SKM-1 (cell line): ENCODE measurements at regions not wholly inside any gene's neighbourhood (a gene's known extent, or its start where the extent isn't known, plus 50 kb on each side); places are given as distances from the start of the nearest gene placed in this dataset.

Experiments
- DNase-seq: peaks from one replicate; lab custom pipeline; 2025; ENCODE audit not compliant: unreplicated experiment; lab: John Stamatoyannopoulos, UW

DNA sequence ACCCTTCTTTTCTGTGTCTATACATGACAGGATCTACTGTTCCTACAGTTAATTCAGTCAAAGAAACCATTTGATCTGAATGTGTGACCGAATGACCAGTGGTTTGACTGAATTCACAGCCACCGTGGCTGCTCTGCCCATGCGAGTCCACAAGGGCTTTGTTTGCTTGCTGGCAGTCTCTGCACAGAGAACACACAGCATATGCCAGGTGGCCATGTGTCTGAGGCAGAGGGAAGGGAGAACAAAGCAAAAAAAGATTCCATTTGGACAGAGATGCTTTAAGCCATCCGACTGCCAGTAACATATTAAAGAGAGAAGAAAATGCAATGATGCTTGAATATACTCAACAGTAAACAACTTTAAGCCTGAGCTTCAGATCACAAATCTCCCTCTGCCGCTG, 737.8 kb upstream of the CXADR start:
- no peak for DNase-seq

DNA sequence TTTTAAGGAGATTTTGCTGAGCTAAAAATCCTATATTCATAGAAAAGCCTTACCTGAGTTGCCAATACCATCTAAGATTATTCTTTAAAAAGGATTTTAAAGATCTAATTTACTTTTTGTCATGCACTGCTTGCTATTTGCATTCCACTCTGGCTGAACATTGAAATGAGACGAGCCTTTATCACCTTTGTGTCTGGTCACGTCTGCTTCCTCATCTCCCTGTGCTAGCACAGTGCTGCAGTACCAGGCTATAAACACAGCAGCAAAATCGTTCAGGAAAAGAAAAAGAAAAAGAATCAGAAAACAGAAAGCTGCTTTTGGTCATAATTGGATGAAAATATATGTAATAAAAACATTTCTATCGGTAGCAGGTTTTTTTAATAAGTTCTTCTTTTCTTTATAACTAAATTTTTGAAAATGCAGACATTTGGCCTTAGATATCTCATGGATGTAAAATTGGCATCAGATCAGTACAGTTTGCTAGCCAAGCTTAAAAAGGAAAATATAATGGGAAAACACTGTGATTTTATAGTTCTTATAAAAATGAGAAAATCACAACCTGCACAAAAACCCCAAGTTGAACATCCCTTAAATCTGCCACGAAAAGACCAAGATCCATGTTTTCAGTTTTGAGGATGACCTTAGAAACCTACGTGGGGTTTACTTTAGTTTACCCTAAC, 735.7 kb upstream of the CXADR start:
- DNase-seq, result no peak

GRCh38 chr21:16788584-16788983, 724.3 kb upstream of the CXADR start:
- DNase-seq, result no peak

GRCh38 chr21:16789636-16790035, 723.2 kb upstream of the CXADR start:
- DNase-seq, result no peak

DNA sequence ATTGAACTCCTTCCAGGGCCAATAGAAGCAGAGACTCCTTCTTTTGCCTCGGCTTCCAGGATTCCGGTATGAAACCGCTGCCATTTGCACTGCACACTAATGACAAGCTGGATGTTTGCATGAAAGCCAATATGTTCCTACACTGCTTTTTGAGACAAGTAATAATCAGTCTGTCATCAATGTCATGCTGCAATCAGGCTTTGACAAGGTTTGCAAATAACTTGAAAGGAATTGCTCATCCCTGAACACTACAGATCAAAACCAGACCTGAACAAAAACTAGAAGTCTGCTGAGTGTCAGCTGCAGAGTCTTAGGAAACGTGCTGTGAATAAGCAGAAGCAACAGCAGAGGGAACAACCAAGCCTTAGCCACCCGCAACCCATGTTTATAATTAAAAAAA, 720.7 kb upstream of the CXADR start:
- no peak for DNase-seq

DNA sequence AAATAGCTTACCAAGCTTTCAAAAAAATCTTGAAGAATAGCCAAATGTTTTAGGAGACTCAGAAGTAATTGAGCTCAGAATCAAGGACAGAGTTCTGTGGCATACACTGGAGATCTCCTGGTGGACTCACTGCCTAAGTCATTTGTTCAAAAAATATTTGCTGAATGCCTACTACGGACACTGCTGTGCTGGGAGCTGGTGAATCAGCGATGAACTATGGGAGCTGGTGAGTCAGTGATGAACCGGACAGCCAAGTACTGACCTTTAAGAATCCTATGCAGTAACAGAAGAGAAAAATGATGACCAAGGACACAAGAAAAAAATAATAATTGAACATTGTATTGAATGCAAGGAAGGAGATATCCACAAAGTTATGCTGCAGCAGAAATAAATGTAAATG, 717.9 kb upstream of the CXADR start:
- no peak for DNase-seq

GRCh38 chr21:16796776-16797175, 716.1 kb upstream of the CXADR start:
- no peak for DNase-seq

DNA sequence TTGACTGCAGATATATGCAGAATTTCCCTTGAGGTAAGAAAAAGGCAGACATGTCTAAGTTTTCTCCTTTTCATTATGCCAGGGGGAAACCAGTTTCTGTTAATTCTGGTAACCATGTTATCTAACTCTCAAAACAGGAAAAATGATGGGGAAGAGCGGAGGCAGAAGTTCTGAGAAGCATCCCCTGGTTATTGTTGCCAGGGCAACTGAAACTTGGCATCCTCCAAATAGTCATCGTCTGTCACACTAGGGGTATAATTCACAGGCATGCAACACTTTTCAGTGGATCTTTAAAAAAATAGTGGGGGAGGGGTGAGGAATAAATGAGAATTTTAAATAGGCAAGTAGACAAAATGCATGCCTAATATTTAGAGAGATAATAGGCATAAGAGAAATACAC, 715.3 kb upstream of the CXADR start:
- no peak for DNase-seq

GRCh38 chr21:16797966-16798365, 714.9 kb upstream of the CXADR start:
- DNase-seq, result no peak

DNA sequence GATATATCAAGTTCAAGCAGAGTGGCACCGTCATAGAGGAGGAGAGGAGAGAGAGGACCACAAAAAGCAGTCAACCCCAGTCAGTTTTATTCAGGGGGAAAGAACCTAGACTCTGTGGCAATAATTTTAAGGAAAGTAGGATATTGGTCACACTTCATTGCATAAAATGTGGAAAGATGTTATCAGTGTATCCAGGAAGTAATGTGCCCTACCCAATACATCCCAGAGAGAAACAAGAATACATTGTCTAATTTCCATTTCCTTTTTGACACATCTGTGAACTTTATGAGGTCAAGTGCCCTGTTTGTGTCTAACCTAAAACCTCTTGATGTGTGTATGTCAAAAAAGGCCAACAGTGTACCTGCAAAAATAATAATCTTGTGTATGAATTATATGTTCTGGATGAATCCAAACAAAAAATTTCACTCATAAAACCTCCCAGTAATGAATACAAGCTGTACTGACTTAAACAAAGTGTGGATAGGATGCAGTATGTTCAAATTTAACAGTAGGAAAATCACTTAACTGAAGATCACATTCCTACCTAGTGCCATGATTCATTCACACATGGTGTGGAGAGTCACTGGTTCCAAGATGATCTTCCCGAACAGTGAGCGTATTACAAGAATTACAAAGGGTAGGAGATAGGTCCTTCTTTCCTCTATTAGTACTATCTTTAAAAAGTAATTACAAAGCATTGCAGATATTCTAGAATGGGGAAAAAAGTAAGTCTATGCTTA, 712.1 kb upstream of the CXADR start:
- DNase-seq, result no peak

DNA sequence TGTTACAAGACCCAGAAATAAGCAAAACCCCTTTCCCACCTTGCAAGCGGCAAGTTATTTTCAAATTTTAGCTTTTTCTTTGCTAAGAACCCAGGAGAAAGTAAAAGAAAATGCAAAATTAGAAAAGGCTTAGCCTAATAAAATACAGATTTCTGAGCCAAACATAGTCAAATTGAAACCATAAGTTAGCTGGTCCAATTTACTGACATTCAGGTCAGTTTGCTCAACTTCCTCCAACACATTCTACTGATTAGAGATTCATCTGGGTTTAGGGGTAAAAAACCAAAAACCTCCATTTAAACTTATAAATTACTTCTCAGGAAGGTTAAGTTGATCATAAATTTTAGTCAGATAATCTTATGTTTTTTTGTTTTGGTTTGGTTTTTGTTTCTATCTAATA, 701.8 kb upstream of the CXADR start:
- no peak for DNase-seq

DNA sequence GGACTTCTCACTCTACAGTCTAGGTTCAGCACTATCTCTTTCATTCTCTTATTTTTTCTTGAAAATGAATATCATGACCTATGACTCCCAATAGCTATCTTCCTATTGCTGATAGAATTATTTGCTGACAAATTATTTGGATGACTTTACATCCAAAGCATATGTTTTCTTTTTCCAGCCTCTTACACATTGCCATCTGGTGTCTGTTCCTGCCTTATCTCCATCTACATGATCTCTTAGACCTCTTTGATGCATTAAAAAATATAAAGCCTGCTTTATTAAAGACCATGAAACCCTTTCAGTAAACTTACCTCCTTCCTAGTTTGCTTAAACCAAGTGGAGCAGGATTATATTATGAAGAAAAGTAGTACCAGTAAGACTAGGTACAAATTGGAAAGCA, 700.9 kb upstream of the CXADR start:
- no peak for DNase-seq

- no peak for DNase-seq
Observed at GRCh38 chr21:16815243-16815642, 697.6 kb upstream of the CXADR start.

DNA sequence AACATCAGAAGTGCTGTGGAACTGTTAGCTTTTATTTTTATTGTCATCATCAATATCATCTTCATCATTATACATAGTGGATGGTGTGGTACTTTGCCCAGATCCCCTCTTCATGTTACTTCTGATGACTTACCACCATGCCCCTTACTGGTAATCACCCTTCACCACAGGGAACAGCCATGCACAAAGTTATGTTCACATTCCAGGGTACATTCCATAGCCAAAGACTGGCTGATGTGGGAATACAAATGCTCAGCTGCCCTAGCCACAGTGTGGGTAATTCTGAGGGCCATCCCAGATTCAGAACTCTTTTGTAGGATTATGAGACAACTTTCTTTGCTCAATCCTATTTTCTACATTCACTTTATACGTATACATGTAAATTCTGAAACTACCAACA, 691.3 kb upstream of the CXADR start:
- DNase-seq, result no peak

DNA sequence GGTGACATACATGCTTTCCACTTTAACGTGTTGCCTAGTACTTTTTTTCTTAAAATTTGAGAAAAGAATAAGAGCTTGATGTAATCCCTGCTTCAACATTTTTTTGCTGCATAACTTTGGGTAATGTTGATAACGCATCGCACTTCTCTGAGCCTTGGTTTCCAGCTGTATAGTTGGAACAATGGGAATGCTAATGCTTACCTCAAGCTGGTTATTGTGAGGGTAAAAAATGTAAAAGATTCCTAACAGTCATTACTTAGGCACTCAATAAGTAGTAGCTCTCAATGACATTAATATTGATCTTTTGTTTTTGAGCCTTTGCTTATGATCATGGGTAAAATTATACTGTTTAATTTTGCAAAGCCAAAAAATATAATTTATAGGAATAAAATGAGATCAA, 683.3 kb upstream of the CXADR start:
- DNase-seq, result no peak

DNA sequence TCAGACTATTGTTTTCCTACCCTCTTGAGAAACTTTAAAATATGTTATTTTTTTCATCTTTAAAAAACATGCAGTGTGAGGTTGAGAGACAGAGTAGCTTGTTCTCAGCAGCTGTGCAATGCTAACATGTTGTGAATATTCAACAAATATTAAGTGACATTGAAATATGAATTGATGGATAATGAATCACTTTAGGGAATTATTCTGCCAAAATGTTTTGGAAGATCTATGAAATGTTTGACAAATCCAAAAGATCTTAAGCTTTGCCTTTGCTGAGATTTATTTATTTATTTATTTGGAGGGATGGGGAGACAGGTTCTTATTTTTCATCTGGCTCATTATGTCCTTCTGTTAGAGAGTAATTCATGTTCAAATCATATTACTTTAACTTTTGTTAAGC, 680.1 kb upstream of the CXADR start:
- DNase-seq, result no peak

DNA sequence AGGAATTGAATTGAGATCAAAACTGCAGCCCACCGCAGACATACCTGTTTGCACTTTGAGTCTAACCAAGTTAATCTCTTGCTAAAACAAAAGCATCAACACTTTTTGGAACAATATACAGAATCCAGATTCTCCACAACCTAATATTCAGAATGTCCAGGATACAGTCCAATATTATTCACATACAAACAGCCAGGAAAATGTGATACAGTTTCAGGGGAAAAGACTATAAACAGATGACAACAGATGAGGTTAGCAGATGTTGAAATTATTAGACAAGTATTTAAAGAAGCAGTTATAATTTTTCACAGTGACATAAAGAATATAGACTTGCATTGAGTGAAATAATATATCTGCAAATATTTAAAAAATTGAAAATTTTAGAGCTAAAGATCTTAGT, 678.1 kb upstream of the CXADR start:
- DNase-seq, result no peak

GRCh38 chr21:16837321-16837720, 675.5 kb upstream of the CXADR start:
- no peak for DNase-seq

- DNase-seq, result no peak
Observed at GRCh38 chr21:16837721-16838120, 675.1 kb upstream of the CXADR start.

DNA sequence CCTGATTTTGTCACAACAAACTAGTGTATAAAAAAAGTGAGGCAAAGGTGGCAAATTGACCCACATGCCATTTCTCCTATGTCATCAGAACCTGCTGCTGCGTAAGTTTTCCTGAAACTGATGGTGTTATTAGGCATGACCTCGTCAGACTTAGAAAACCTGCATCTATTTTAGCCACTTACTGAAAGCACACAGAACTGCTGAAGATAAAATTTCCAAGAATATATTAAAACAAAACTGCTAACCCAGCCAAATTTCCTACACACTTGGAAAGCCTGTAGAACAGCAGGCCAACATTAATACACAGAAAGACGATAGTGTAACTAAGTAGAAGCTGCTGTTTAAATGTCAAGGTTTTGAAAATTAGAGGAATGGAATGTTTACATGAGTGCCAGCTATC, 674.5 kb upstream of the CXADR start:
- DNase-seq, result no peak

DNA sequence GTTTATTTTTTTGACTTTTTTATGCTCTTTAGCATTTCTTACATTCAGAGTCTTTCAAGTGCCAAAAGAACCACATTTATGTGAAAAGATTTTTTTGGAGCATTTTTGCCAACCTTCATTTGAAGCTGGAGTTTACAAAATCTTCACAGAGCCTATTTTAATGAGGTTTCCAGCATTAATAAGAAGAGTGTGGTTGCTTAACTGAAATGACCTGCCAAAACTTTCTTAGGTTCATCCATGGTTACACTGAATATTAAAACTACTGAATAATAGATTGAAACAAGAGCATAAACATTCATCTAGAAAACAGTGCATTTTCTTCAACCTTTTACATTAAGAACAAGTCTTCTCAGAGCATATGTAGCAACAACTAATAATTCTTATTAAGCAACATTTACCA, 672.3 kb upstream of the CXADR start:
- DNase-seq, result no peak

GRCh38 chr21:16841975-16842695, 670.7 kb upstream of the CXADR start:
- DNase-seq, result no peak
